HepG2 (cell line): ENCODE measurements at regions not wholly inside any gene's neighbourhood (a gene's known extent, or its start where the extent isn't known, plus 50 kb on each side); places are given as distances from the start of the nearest gene placed in this dataset.

Experiments
- ATAC-seq: fragments of 200-7000 bp; cut with Tn5 transposase; 3 replicates; pipeline ENCODE4 v1.9.1; 2020; ENCODE audit warnings: mild to moderate bottlenecking, moderate library complexity
- BruUV-seq: library from RNA; stranded (reverse); fragments of 400-500 nt; replicated peaks from 2 replicates; lab custom pipeline; 2021; lab: Mats Ljungman, UMichigan
- CTCF ChIA-PET: fragments of 300-600 bp; formaldehyde crosslinking; extraction: SDS; loops from one replicate; lab custom pipeline; 2021; ENCODE audit warnings: low total read pairs, inconsistent platforms, low intra/inter-chr PET ratio; lab: Yijun Ruan, JAX
- POLR2A ChIA-PET: fragments of 350-600 bp; sonication (Branson Sonifier 250); formaldehyde crosslinking; loops from one replicate; lab custom pipeline; 2020; ENCODE audit warnings: antibody characterized with exemption, inconsistent platforms; lab: Yijun Ruan, JAX
- DNase-seq: peaks from one replicate; pipeline ENCODE4 v3.0.0-alpha.2; 2015; ENCODE audit warnings: low spot score
- FAIRE-seq: peaks from 3 replicates; lab custom pipeline; 2011; peaks lifted over from hg19 to GRCh38; lab: Jason Lieb, UNC
- H2AFZ ChIP-seq: one replicate; pipeline ENCODE4 v1.6.1; 2011; ENCODE audit warnings: low read length, inconsistent platforms
- H3K27ac ChIP-seq: fragments of 300-600 bp; 3 replicates; pipeline ENCODE4 v1.8.0; 2011; ENCODE audit warnings: mixed run types, mild to moderate bottlenecking, mixed read lengths, low read length, inconsistent platforms; ENCODE audit not compliant: insufficient read depth; ENCODE audit errors: extremely low read length
- H3K27me3 ChIP-seq, 2 experiments: fragments of 200-600 bp in 1 of 2; 2 replicates in 1 of 2; 3 replicates in 1 of 2; pipeline versions ENCODE4 v1.6.0 to v1.8.0; 2011; ENCODE audit warnings: low read length in 2 of 2, mild to moderate bottlenecking in 2 of 2, moderate library complexity in 2 of 2, inconsistent platforms in 1 of 2; ENCODE audit not compliant: insufficient read depth in 2 of 2, control insufficient read depth in 1 of 2
- H3K36me3 ChIP-seq, 2 experiments: fragments of 200-600 bp in 1 of 2; replicated peaks in 1 of 2; 2 replicates in 1 of 2; 3 replicates in 1 of 2; pipeline versions ENCODE4 v1.5.1 to v1.8.0; 2011; ENCODE audit warnings: low read length in 2 of 2, inconsistent platforms in 1 of 2; ENCODE audit not compliant: insufficient read depth in 2 of 2, control insufficient read depth in 1 of 2
- H3K4me1 ChIP-seq: 2 replicates; pipeline ENCODE4 v1.5.1; 2012; ENCODE audit warnings: low read length, inconsistent platforms; ENCODE audit not compliant: insufficient read depth
- H3K4me2 ChIP-seq: 2 replicates; pipeline ENCODE4 v1.6.0; 2011; ENCODE audit warnings: low read depth, low read length, inconsistent platforms
- H3K4me3 ChIP-seq, 3 experiments: fragments of 200-600 bp in 1 of 3; sonication (generic), shearing (Covaris generic) in 1 of 3; replicated peaks in 1 of 3; 2 replicates each; pipeline ENCODE4 v1.5.1; 2011 to 2016; ENCODE audit warnings: low read length in 3 of 3, inconsistent platforms in 2 of 3, low read depth in 2 of 3, mild to moderate bottlenecking in 2 of 3, control low read depth in 1 of 3, mixed read lengths in 1 of 3; ENCODE audit not compliant: insufficient read depth in 1 of 3
- H3K79me2 ChIP-seq: one replicate; pipeline ENCODE4 v1.6.1; 2011; ENCODE audit warnings: low read length, inconsistent platforms; ENCODE audit not compliant: insufficient read depth
- H3K9ac ChIP-seq: 2 replicates; pipeline ENCODE4 v1.6.0; 2011; ENCODE audit warnings: mild to moderate bottlenecking, low read depth, low read length, inconsistent platforms; ENCODE audit not compliant: insufficient read depth
- H3K9me3 ChIP-seq: 2 replicates; pipeline ENCODE4 v1.5.1; 2012; ENCODE audit warnings: mild to moderate bottlenecking, low read length
- H4K20me1 ChIP-seq: 2 replicates; pipeline ENCODE4 v1.6.0; 2011; ENCODE audit warnings: inconsistent platforms, mild to moderate bottlenecking, low read length, moderate library complexity; ENCODE audit not compliant: insufficient read depth
- BORCS8-MEF2B ChIP-seq: sonication (generic); formaldehyde crosslinking; IDR thresholded peaks from 2 replicates; pipeline ENCODE4 v1.8.0; 2022; ENCODE audit warnings: mild to moderate bottlenecking, missing genetic modification reagents
- GZF1 ChIP-seq: sonication (generic); formaldehyde crosslinking; IDR thresholded peaks from 2 replicates; pipeline ENCODE4 v1.5.1; 2020; ENCODE audit warnings: mild to moderate bottlenecking, missing genetic modification reagents
- MAZ ChIP-seq, 2 experiments: sonication (generic) in 1 of 2; formaldehyde crosslinking in 1 of 2; IDR thresholded peaks; 2 replicates each; pipeline versions ENCODE4 v1.5.0 to v1.6.1; 2012 to 2020; ENCODE audit warnings: low read depth in 2 of 2, mild to moderate bottlenecking in 2 of 2, borderline replicate concordance in 1 of 2, improper control_type of control experiment in 1 of 2, low read length in 1 of 2, missing genetic modification reagents in 1 of 2, moderate library complexity in 1 of 2
- NFKB2 ChIP-seq: sonication (generic); formaldehyde crosslinking; IDR thresholded peaks from 2 replicates; pipeline ENCODE4 v1.4.0; 2020; ENCODE audit warnings: missing genetic modification reagents, borderline replicate concordance
- ZFP82 ChIP-seq: sonication (generic); formaldehyde crosslinking; IDR thresholded peaks from 2 replicates; pipeline ENCODE4 v1.5.1; 2020; ENCODE audit warnings: mild to moderate bottlenecking, missing genetic modification reagents, borderline replicate concordance
- ZKSCAN5 ChIP-seq: sonication (generic); formaldehyde crosslinking; IDR thresholded peaks from 2 replicates; pipeline ENCODE4 v1.5.1; 2020; ENCODE audit warnings: mild to moderate bottlenecking, missing genetic modification reagents
- ZNF441 ChIP-seq: sonication (generic); formaldehyde crosslinking; IDR thresholded peaks from 2 replicates; pipeline ENCODE4 v1.7.0; 2021; ENCODE audit warnings: missing genetic modification reagents, borderline replicate concordance
- ZNF547 ChIP-seq: sonication (generic); formaldehyde crosslinking; IDR thresholded peaks from 2 replicates; pipeline ENCODE4 v1.5.1; 2020; ENCODE audit warnings: mild to moderate bottlenecking, missing genetic modification reagents
- ZNF644 ChIP-seq: IDR thresholded peaks from 2 replicates; pipeline ENCODE4 v1.6.1; 2016; ENCODE audit warnings: low read depth
- ZSCAN25 ChIP-seq: sonication (generic); formaldehyde crosslinking; IDR thresholded peaks from 2 replicates; pipeline ENCODE4 v1.8.0; 2022; ENCODE audit warnings: mild to moderate bottlenecking, missing genetic modification reagents
- WGBS: methylation state at CpG from one replicate; pipeline ENCODE4 v1.1.6; 2017; ENCODE audit warnings: low lambda C conversion rate; 5-methylcytosine and 5-hydroxymethylcytosine counted together
- in situ Hi-C: cut with HindIII; loops from 2 replicates; pipeline ENCODE4 v1.10.0; 2017; ENCODE audit warnings: low pct_unique_long_range_greater_than_20kb; ENCODE audit not compliant: extremely low pct_ligation_motif_present
- intact Hi-C: fragments of 100-400 bp; cut with micrococcal nuclease; formaldehyde crosslinking; loops from one replicate; pipeline ENCODE4 v1.10.0; 2022; ENCODE audit not compliant: unreplicated experiment
- TF ChIP-seq, protein P1 (sequence below): sonication (generic); formaldehyde crosslinking; IDR thresholded peaks from 2 replicates; pipeline ENCODE4 v1.5.0; 2020; ENCODE audit warnings: mild to moderate bottlenecking, missing genetic modification reagents
- TF ChIP-seq, protein P2 (sequence below): sonication (generic); formaldehyde crosslinking; IDR thresholded peaks from 2 replicates; pipeline ENCODE4 v1.8.1; 2023; ENCODE audit warnings: missing genetic modification reagents, inconsistent platforms, borderline replicate concordance
- TF ChIP-seq, protein P3 (sequence below): IDR thresholded peaks from 2 replicates; pipeline ENCODE4 v1.6.1; 2016; ENCODE audit warnings: mild to moderate bottlenecking, missing biosample characterization, missing genetic modification reagents
- TF ChIP-seq, protein P4 (sequence below): IDR thresholded peaks from 2 replicates; pipeline ENCODE4 v1.6.1; 2016; ENCODE audit warnings: control low read depth

DNA sequence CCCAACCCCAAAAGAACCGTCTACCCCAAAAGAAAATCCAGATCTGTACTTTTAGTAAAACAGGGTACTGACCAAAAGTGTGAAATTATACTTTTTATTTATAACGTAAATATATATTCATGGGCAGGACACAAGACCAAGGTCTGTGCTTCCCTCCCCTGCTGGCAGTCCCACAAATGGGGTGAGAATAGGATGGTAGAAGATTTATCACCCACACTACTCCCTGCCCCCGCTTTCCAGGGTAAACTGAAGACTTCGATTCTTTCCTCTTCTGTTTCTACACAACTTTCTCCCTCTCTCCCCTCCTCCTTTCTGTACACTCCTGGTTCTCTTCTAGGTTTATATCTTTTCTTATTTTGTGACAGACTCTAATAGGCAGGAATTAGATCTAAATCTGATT lies 79.7 kb downstream of the MDH1 start:
- BruUV-seq = no TSS peak
- peaks cover 0 to 5% of the 10 kb centered on the region in 2 experiments; a peak in 3 of 5 replicates for H3K27me3 ChIP-seq
- TF ChIP-seq GZF1 (CRISPR knock-in tag) (no peak), ZNF547 (no peak), BORCS8-MEF2B (no peak)
- TF ChIP-seq, protein P1, sequence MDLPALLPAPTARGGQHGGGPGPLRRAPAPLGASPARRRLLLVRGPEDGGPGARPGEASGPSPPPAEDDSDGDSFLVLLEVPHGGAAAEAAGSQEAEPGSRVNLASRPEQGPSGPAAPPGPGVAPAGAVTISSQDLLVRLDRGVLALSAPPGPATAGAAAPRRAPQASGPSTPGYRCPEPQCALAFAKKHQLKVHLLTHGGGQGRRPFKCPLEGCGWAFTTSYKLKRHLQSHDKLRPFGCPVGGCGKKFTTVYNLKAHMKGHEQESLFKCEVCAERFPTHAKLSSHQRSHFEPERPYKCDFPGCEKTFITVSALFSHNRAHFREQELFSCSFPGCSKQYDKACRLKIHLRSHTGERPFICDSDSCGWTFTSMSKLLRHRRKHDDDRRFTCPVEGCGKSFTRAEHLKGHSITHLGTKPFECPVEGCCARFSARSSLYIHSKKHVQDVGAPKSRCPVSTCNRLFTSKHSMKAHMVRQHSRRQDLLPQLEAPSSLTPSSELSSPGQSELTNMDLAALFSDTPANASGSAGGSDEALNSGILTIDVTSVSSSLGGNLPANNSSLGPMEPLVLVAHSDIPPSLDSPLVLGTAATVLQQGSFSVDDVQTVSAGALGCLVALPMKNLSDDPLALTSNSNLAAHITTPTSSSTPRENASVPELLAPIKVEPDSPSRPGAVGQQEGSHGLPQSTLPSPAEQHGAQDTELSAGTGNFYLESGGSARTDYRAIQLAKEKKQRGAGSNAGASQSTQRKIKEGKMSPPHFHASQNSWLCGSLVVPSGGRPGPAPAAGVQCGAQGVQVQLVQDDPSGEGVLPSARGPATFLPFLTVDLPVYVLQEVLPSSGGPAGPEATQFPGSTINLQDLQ (CRISPR knock-in tag) = no peak
- no peak for FAIRE-seq
- no peak for DNase-seq
- 12% methylated on average over 4 of the region's 4 CpGs for WGBS
- CTCF ChIA-PET = no interaction called here
- H3K27ac ChIP-seq = no peak overlapping the region
- no peak for ATAC-seq
- H3K9me3 ChIP-seq = no peaks in the 10 kb centered on the region
- intact Hi-C loops = loop anchor here (5.0 kb wide), 1 partner anchor 1071 kb away; no protein-coding TSS in a partner anchor
- no peak overlapping the region for H2AFZ ChIP-seq
- no peak overlapping the region for H3K9ac ChIP-seq
- H3K4me2 ChIP-seq = no peak overlapping the region
- no peaks in the 10 kb centered on the region for H4K20me1 ChIP-seq
- in situ Hi-C loops = no loop called here
- no peaks in the 10 kb centered on the region for H3K36me3 ChIP-seq
- no peak overlapping the region for H3K4me3 ChIP-seq
- H3K79me2 ChIP-seq = no peaks in the 10 kb centered on the region
- H3K4me1 ChIP-seq = peaks cover 4% of the 10 kb centered on the region
- POLR2A ChIA-PET = no interaction called here

DNA sequence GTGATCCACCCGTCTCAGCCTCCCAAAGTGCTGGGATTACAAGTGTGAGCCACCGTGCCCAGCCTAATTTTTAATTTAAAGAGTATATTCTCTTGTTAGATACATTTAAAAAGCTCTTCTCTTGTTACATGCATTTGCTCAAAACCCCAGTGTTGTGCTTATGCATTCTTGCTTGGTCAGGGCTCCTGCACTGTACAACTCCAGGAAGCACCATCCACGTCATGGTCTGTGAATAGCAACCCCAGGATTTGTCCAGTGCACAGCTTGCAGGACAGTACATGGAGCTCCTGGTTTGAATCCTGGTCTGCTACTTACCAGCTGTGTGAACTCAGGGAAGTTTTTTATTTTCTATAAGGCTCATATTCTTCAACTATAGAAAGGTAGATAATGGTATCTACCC lies 80.8 kb downstream of the MDH1 start:
- H3K4me1 ChIP-seq = peaks cover 14% of the 10 kb centered on the region
- H4K20me1 ChIP-seq = no peaks in the 10 kb centered on the region
- H3K36me3 ChIP-seq = no peaks in the 10 kb centered on the region
- ATAC-seq (no peak), FAIRE-seq (no peak), DNase-seq (no peak)
- H3K4me3 ChIP-seq = no peak overlapping the region
- in situ Hi-C loops = no loop called here
- H3K4me2 ChIP-seq = no peak overlapping the region
- peaks cover 0 to 5% of the 10 kb centered on the region in 2 experiments; a peak in 3 of 5 replicates for H3K27me3 ChIP-seq
- H3K9me3 ChIP-seq = no peaks in the 10 kb centered on the region
- no peaks in the 10 kb centered on the region for H3K79me2 ChIP-seq
- H3K27ac ChIP-seq = no peak overlapping the region
- no peak overlapping the region for H2AFZ ChIP-seq
- WGBS = 32% methylated on average over 3 of the region's 3 CpGs
- CTCF ChIA-PET = no interaction called here
- BruUV-seq = no TSS peak
- intact Hi-C loops = loop anchor here (5.0 kb wide), 1 partner anchor 1072 kb away; no protein-coding TSS in a partner anchor
- POLR2A ChIA-PET = no interaction called here
- H3K9ac ChIP-seq = no peak overlapping the region
- TF ChIP-seq, protein P2, sequence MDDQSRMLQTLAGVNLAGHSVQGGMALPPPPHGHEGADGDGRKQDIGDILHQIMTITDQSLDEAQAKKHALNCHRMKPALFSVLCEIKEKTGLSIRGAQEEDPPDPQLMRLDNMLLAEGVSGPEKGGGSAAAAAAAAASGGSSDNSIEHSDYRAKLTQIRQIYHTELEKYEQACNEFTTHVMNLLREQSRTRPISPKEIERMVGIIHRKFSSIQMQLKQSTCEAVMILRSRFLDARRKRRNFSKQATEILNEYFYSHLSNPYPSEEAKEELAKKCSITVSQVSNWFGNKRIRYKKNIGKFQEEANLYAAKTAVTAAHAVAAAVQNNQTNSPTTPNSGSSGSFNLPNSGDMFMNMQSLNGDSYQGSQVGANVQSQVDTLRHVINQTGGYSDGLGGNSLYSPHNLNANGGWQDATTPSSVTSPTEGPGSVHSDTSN = no peak
- TF ChIP-seq, protein P3, sequence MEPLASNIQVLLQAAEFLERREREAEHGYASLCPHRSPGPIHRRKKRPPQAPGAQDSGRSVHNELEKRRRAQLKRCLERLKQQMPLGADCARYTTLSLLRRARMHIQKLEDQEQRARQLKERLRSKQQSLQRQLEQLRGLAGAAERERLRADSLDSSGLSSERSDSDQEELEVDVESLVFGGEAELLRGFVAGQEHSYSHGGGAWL = no peak
- TF ChIP-seq NFKB2 (CRISPR knock-in tag) = no peak
- no peak for TF ChIP-seq ZKSCAN5
- TF ChIP-seq MAZ (IDR thresholded peaks at IDR 0.05; ENCODE audit: borderline replicate concordance, low read depth, low read length) = no peak
- TF ChIP-seq MAZ (CRISPR knock-in tag; IDR thresholded peaks at IDR 0.05; ENCODE audit: low read depth) = no peak
- TF ChIP-seq ZSCAN25 (CRISPR knock-in tag) = no peak
- no peak for TF ChIP-seq ZFP82 (CRISPR knock-in tag)
- TF ChIP-seq, protein P4, sequence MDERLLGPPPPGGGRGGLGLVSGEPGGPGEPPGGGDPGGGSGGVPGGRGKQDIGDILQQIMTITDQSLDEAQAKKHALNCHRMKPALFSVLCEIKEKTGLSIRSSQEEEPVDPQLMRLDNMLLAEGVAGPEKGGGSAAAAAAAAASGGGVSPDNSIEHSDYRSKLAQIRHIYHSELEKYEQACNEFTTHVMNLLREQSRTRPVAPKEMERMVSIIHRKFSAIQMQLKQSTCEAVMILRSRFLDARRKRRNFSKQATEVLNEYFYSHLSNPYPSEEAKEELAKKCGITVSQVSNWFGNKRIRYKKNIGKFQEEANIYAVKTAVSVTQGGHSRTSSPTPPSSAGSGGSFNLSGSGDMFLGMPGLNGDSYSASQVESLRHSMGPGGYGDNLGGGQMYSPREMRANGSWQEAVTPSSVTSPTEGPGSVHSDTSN = no peak
- no peak for TF ChIP-seq ZNF441 (CRISPR knock-in tag)
- TF ChIP-seq ZNF644 (CRISPR knock-in tag) = no peak
